T-helper 1 cell treated with Interleukin-12 subunit alpha and Interleukin-12 subunit beta and Interleukin-4 antibody, amounts not matched to agents 30 ng/mL and 1 ng/mL, for 36 hours (primary cell): ENCODE measurements at regions not wholly inside any gene's neighbourhood (a gene's known extent, or its start where the extent isn't known, plus 50 kb on each side); places are given as distances from the start of the nearest gene placed in this dataset.
"Not testable (repeated sequence)": the region's sequence is repeated elsewhere in the genome, so short reads cannot be mapped to it uniquely, and the experiment has no call there.

Experiments
- intact Hi-C: fragments of 100-400 bp; cut with micrococcal nuclease; formaldehyde crosslinking; loops from one replicate; pipeline ENCODE4 v1.15.1; 2024

GRCh38 chr5:109630093-109630492 lies 59.6 kb upstream of the MAN2A1 start:
- intact Hi-C loops: no loop called here

GRCh38 chr5:109628591-109628990 lies 61.1 kb upstream of the MAN2A1 start:
- intact Hi-C loops: no loop called here

- intact Hi-C loops: not testable (repeated sequence)
Observed at GRCh38 chr5:109621266-109621665, 68.5 kb upstream of the MAN2A1 start.

GRCh38 chr5:109620651-109621050 lies 69.1 kb upstream of the MAN2A1 start:
- intact Hi-C loops: no loop called here

GRCh38 chr5:109619606-109620005 lies 70.1 kb upstream of the MAN2A1 start:
- intact Hi-C loops: no loop called here

GRCh38 chr5:109619021-109619460 lies 70.7 kb upstream of the MAN2A1 start:
- intact Hi-C loops: no loop called here

GRCh38 chr5:109614981-109615380 lies 74.7 kb upstream of the MAN2A1 start:
- intact Hi-C loops: no loop called here

GRCh38 chr5:109614301-109614700 lies 75.4 kb upstream of the MAN2A1 start:
- intact Hi-C loops: no loop called here

GRCh38 chr5:109612278-109612905 lies 77.3 kb upstream of the MAN2A1 start:
- intact Hi-C loops: no loop called here

GRCh38 chr5:109611505-109611904 lies 78.2 kb upstream of the MAN2A1 start:
- intact Hi-C loops: no loop called here

- intact Hi-C loops: no loop called here
Observed at GRCh38 chr5:109611061-109611460, 78.7 kb upstream of the MAN2A1 start.

GRCh38 chr5:109610581-109610980 lies 79.1 kb upstream of the MAN2A1 start:
- intact Hi-C loops: no loop called here

GRCh38 chr5:109605207-109605730 lies 84.5 kb upstream of the MAN2A1 start:
- intact Hi-C loops: no loop called here

GRCh38 chr5:109604758-109605157 lies 85.0 kb upstream of the MAN2A1 start:
- intact Hi-C loops: no loop called here

- intact Hi-C loops: no loop called here
Observed at GRCh38 chr5:109601736-109602135, 88.0 kb upstream of the MAN2A1 start.

- intact Hi-C loops: no loop called here
Observed at GRCh38 chr5:109597893-109598292, 91.8 kb upstream of the MAN2A1 start.

- intact Hi-C loops: no loop called here
Observed at GRCh38 chr5:109594217-109594616, 95.5 kb upstream of the MAN2A1 start.

GRCh38 chr5:109590799-109591198 lies 98.9 kb upstream of the MAN2A1 start:
- intact Hi-C loops: loop anchor here (1.0 kb wide), 1 partner anchor 1035 kb away; no protein-coding TSS in a partner anchor

- intact Hi-C loops: loop anchor here (1.0 kb wide), 1 partner anchor 1035 kb away; no protein-coding TSS in a partner anchor
Observed at GRCh38 chr5:109589986-109590385, 99.7 kb upstream of the MAN2A1 start.

GRCh38 chr5:109589239-109589638 lies 100.5 kb upstream of the MAN2A1 start:
- intact Hi-C loops: no loop called here

- intact Hi-C loops: no loop called here
Observed at GRCh38 chr5:109588281-109589035, 101.3 kb upstream of the MAN2A1 start.

GRCh38 chr5:109584986-109585599 lies 104.6 kb upstream of the MAN2A1 start:
- intact Hi-C loops: no loop called here
